GM19397 (cell line): ENCODE measurements at regions not wholly inside any gene's neighbourhood (a gene's known extent, or its start where the extent isn't known, plus 50 kb on each side); places are given as distances from the start of the nearest gene placed in this dataset.
"Not testable (repeated sequence)": the region's sequence is repeated elsewhere in the genome, so short reads cannot be mapped to it uniquely, and the experiment has no call there.

Experiments used
- ATAC-seq: cut with Tn5 transposase; IDR thresholded peaks from one replicate; pipeline ENCODE4 v1.9.1; 2021; ENCODE audit warnings: mild to moderate bottlenecking, moderate library complexity; ENCODE audit not compliant: unreplicated experiment

DNA sequence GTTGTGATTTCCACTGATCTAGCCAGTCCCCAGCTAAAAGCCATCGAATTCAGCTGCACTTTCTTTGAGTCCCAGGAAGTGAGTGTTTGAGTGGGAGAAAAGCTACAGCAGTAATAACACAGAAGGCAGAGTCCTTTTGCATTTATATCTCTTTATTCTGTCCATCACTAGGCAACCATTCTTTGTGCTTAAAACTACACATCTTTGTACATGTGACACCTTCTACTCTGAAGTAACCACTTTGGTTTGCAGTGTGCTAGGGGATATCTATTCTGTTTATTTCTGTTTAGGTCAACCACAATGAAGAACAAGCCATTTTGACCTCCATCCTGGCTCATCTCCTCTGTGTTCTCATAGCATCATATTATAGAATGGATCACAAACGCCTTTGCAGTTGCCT is 226.0 kb upstream of the SERP2 start:
- no peak for ATAC-seq

- no peak for ATAC-seq
Measured at GRCh38 chr13:44148159-44148914, 225.3 kb upstream of the SERP2 start.

DNA sequence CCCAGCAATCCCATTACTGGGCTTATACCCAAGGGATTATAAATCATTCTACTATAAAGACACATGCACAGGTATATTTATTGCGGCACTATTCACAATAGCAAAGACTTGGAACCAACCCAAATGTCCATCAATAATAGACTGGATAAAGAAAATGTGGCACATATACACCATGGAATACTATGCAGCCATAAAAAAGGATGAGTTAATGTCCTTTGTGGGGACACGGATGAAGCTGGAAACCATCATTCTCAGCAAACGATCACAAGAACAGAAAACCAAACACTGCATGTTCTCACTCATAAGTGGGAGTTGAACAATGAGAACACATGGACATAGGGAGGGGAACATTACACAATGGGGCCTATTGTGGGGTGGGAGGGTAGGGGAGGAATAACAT is 224.4 kb upstream of the SERP2 start:
- ATAC-seq, result not testable (repeated sequence)

DNA sequence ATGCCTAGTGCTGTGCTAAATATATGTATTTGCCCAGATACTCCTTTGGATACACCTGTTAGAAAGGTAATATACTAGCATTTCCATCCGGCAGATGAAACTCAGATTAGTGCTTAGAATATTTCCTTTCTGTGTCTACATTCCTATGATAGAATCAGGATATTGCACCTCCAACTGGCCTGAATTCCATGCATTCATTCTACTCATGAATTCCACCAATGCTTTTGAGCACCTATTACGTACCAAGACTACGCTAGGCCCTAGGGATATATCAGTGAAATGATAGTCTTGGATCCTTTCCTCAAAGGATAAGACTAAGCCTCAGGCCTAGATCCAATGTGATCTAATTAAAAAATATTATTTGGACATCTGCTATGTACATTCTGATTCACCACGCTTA is 223.8 kb upstream of the SERP2 start:
- ATAC-seq, result no peak

DNA sequence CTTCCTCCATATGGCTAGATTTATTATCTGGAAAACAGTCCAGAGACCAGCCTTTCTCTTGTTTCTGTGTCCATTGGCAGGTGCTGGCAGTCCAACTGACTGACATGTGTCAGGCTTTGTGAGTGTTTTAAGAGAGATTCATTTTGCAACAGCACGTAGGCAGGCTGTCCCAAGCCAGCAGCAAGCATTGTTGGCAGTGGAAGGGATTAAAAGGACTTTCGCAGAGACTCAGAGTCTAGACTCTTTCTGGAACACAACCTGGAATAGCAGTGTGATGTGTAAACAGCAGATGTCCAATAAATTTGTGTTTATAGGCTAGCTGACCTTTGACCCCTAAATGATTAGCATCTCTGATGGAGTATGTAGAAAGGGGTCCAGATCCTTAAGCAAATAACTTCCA is 222.2 kb upstream of the SERP2 start:
- no peak for ATAC-seq

- ATAC-seq, result no peak
Measured at GRCh38 chr13:44153496-44153895, 220.1 kb upstream of the SERP2 start.

DNA sequence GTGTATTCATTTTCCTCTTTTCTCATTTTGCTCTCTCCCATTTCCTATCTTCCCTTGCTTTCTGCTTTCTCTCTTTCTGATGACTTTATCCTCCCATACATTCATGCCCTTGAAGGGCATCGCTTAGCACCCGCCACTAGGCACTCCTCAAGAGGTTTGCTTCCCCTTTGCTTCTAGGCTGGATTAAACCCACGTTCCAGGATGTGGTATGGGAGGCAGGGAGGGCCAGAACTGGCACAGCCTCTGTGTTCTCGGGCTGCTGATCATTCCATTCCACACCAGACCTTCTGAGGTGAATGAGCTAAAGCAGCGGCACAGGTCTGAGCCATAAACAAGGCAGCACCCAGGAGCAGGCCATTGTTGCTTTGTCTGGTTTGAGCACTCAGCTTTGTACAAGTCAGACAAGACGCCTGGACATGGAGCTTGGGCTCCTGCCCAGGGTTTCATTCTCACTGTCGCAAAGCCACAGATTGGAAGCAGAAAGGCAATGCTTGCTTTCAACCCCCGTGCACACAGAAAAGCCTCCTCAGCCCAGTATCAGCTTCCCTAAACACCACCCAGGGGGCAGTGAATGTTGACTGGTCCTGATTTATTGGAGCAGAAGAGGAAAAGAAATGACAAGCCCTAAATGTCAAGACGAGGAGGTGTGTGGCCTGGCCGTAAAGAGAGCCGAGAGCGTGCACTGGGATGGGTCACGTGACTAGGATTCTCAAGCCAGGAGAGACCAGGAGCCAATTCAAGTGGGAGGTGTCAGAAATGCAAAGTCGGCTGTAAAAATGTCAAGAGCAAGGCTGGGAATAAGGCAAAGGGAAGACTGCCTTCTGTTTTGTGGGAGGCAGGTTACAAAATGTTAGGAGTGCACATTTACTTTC is 218.0 kb upstream of the SERP2 start:
- no peak for ATAC-seq

GRCh38 chr13:44156294-44156658 is 217.3 kb upstream of the SERP2 start:
- ATAC-seq, result no peak

DNA sequence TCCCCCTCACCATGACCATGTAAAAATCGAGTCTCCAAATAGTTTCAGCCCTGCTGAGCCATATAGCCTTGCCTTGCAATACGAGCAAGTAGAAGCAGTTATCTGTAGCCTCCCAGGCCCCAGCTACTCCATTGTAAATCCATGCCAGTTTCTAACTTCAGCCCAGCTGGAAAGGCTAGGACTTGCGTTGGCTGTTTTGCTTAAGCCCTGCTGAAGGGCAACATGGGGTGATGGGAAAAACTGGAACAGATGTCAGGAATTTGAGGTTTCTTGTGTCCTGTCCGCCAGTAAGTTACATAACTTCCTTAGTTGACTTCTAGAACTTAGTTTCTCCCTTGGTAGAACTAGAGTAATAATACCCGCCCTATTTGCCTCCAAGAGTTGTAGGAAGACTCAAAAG is 216.0 kb upstream of the SERP2 start:
- no peak for ATAC-seq

- ATAC-seq, result no peak
Measured at GRCh38 chr13:44158098-44158521, 215.5 kb upstream of the SERP2 start.

GRCh38 chr13:44158881-44159632 is 214.6 kb upstream of the SERP2 start:
- ATAC-seq, result no peak

GRCh38 chr13:44159633-44160279 is 213.9 kb upstream of the SERP2 start:
- no peak for ATAC-seq

DNA sequence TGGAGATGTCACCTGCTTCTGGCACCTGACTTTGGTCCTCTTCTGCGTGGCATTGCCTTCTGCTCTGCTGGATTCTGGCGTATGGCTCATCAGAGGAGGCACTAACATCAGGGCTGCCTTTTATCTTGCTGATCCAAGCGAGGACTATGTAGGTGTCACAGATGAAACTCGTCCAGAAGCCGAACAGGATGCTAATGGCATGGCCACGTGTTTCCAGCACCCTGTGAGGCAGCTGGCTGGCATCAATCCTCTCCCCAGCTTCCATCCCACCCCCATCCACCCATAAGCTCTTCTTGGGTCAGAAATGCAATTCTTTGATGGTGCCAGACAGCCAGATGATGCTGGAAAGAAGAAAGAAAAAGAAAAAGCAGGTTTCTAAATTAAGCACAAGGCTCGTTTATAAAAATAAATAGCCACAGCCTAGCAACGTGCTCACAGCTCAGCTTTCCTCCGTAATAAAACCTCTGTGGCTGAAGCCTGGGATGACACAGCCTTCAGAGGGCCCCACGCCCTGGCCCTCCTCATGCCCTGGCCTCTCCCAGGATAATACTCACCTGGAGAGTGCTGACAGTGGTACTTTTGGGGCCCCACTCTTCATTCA is 212.9 kb upstream of the SERP2 start:
- no peak for ATAC-seq

DNA sequence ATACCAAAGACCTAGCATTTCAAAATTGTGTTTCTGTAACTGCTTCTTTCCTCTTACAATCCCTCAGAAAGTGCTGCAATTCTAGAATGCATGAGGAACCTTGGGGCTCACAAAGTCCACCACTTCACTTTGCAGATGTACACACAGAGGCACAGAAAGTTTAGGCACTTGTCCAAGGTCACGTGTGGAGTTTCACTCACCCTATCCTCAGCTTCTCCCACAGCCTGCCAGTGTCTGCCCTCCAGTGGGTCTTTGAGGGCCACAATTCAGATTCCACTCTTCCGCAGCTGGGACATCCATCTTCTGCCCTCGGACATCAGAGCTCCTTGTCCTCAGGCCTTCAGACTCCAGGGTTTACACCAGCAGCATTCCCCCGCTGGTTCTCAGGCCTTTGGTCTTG is 210.5 kb upstream of the SERP2 start:
- no peak for ATAC-seq

DNA sequence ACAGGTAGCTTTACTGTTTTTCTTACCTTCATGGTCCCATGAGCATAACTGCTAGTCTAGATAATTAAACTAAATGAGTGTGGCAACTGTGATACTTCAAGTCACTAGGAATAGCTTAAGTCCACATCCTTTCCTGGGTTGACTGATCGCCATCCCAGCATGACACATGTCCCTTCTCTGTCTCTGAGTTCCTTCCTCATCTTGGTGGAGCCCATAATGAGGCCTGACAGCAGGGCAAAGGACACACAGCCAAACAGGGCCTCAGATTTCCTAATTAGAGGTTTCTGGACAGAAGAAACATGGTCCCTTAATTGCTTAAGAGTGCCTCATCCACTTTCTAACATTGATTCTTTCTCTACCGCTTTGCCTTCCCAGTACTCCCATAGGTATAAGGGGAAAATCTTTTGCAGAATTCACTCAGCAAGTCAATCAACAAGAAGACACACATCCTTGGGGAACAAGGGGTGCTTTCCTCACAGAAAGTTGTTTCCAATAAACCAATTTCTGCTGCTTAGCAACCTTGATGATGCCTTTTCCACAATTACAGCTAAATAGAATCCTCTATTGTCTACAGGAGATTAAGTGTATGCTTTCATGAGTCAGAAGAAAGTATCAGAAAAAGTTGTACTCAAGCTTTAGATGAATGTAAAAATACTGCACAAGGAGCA is 208.3 kb upstream of the SERP2 start:
- no peak for ATAC-seq

GRCh38 chr13:44165889-44166496 is 207.6 kb upstream of the SERP2 start:
- ATAC-seq, result no peak

- no peak for ATAC-seq
Measured at GRCh38 chr13:44169018-44169911, 204.4 kb upstream of the SERP2 start.

- no peak for ATAC-seq
Measured at GRCh38 chr13:44170731-44171130, 202.9 kb upstream of the SERP2 start.

GRCh38 chr13:44171156-44171555 is 202.5 kb upstream of the SERP2 start:
- no peak for ATAC-seq
